ENCODE measurements at regions not wholly inside any gene's neighbourhood (a gene's known extent, or its start where the extent isn't known, plus 50 kb on each side); places are given as distances from the start of the nearest gene placed in this dataset.

GRCh38 chr18:60753753-60754152, 381.2 kb upstream of the MC4R start:
- Histone ChIP-seq H4K20me1 (ENCODE audit: control insufficient read depth, insufficient read depth, insufficient read length) (no peaks in the 10 kb centered on the region), H3K4ac (ENCODE audit: low read depth, low read length) (no peak overlapping the region), H2BK120ac (ENCODE audit: low read depth, low read length, poor library complexity, severe bottlenecking) (no peak overlapping the region), H3K4me2 (ENCODE audit: insufficient read depth, insufficient read length, low read length) (no peak overlapping the region), H2BK20ac (ENCODE audit: low read depth, low read length, poor library complexity, severe bottlenecking) (no peak overlapping the region), H3K4me1 (ENCODE audit: insufficient read depth, low read length) (no peaks in the 10 kb centered on the region), H2AFZ (ENCODE audit: low read length) (no peak overlapping the region), H3K23ac (ENCODE audit: insufficient read length, low read depth, low read length) (no peak overlapping the region), H3K18ac (ENCODE audit: insufficient read length, low read depth, low read length) (no peak overlapping the region), H4K8ac (replicated peaks; ENCODE audit: insufficient read length, low read depth, low read length) (no peak overlapping the region), H3K79me2 (ENCODE audit: insufficient read depth, low read length) (no peaks in the 10 kb centered on the region), H3K27me3 (ENCODE audit: insufficient read depth, low read length) (no peaks in the 10 kb centered on the region), H3K23me2 (ENCODE audit: insufficient read length, low read depth, low read length, poor library complexity, severe bottlenecking) (no peaks in the 10 kb centered on the region), H3K27ac (ENCODE audit: insufficient read length, low read depth, low read length) (no peak overlapping the region), H3K9ac (ENCODE audit: extremely low read depth, insufficient read length, low read length) (no peak overlapping the region), H3T11ph (ENCODE audit: low read length) (no peak overlapping the region), H4K91ac (ENCODE audit: insufficient read length, low read depth, low read length) (no peak overlapping the region), H4K5ac (ENCODE audit: insufficient read length, low read depth, low read length) (no peak overlapping the region), H3K14ac (ENCODE audit: insufficient read depth, low read length) (no peak overlapping the region), H2AK5ac (ENCODE audit: insufficient read length, low read length) (no peak overlapping the region), H2BK12ac (ENCODE audit: insufficient read length, low read depth, low read length) (no peak overlapping the region), H3K56ac (ENCODE audit: insufficient read length, low read depth, low read length) (no peak overlapping the region), H3K9me3 (ENCODE audit: control insufficient read depth, low read depth, low read length) (no peaks in the 10 kb centered on the region), H3K79me1 (ENCODE audit: insufficient read depth, low read depth, low read length, poor library complexity, severe bottlenecking) (no peaks in the 10 kb centered on the region), H2BK15ac (ENCODE audit: low read depth, low read length) (no peak overlapping the region), H2BK5ac (ENCODE audit: insufficient read length, low read length) (no peak overlapping the region)
- DNase-seq, result no peak
- Mint-ChIP-seq H3K27ac (no peak overlapping the region), H3K9me3 (no peaks in the 10 kb centered on the region), H3K36me3 (ENCODE audit: insufficient read depth in 1 of 3, low read depth in 3 of 3) (no peaks in the 10 kb centered on the region), H3K4me3 (no peak overlapping the region), H3K4me1 (no peaks in the 10 kb centered on the region), H3K27me3 (ENCODE audit: low read depth) (peaks cover 6% of the 10 kb centered on the region; the same call in 1 of the 2 replicates)
- TF ChIP-seq CTCF (conservative IDR thresholded peaks at IDR 0.05), result no peak
- WGBS (ENCODE audit: extremely low coverage, insufficient read length, low lambda C conversion rate), result no CpG with 5 or more reads among the region's 3 CpGs
